ENCODE measurements at regions not wholly inside any gene's neighbourhood (a gene's known extent, or its start where the extent isn't known, plus 50 kb on each side); places are given as distances from the start of the nearest gene placed in this dataset.

DNA sequence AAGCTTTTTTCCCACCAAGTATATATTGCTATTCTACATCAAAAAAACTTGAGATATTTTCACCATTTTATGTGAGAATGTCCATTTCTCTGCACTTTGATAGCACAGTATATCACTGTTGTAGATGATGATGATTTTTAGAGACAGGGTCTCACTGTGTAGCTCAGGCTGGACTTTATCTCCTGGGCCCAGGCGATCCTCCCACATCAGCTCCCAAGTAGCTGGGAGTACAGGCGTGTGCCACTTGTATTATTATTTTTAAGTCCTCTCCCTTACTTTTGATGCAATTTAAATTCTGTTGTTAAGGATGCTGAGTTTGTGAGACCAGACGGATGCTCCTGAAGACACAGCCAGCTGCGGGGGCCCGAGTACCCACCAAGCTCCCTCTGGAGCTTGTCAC lies 326.8 kb downstream of the QKI start:
- no peak for TF ChIP-seq EP300 (IDR thresholded peaks at IDR 0.05)
- TF ChIP-seq POLR2A (IDR thresholded peaks at IDR 0.05; ENCODE audit: low read depth), result no peak

Measured in esophagus muscularis mucosa (tissue), 2 donors.